H1 (cell line): ENCODE measurements at regions not wholly inside any gene's neighbourhood (a gene's known extent, or its start where the extent isn't known, plus 50 kb on each side); places are given as distances from the start of the nearest gene placed in this dataset.
"Not testable (repeated sequence)": the region's sequence is repeated elsewhere in the genome, so short reads cannot be mapped to it uniquely, and the experiment has no call there.

Source experiments
- CTCF ChIA-PET: fragments of 300-600 bp; sonication (Branson Sonifier 250); formaldehyde crosslinking; loops from one replicate; lab custom pipeline; 2021; ENCODE audit not compliant: partially characterized antibody; lab: Charles Lee
- POLR2A ChIA-PET: fragments of 300-600 bp; sonication (Branson Sonifier 250); formaldehyde crosslinking; loops from one replicate; lab custom pipeline; 2021; ENCODE audit warnings: inconsistent platforms; ENCODE audit not compliant: partially characterized antibody; lab: Charles Lee
- DNase-seq, 2 experiments: peaks; one replicate each; pipeline versions ENCODE4 v3.0.0 to v3.0.0-alpha.2; 2010 to 2022; ENCODE audit warnings: low spot score in 2 of 2, low read depth in 1 of 2, mixed read lengths in 1 of 2
- FAIRE-seq: peaks from 2 replicates; lab custom pipeline; 2011; peaks lifted over from hg19 to GRCh38; lab: Jason Lieb, UNC
- H2AFZ ChIP-seq: 2 replicates; pipeline ENCODE4 v1.8.1; 2012; ENCODE audit warnings: low read length, inconsistent platforms
- H2AK5ac ChIP-seq: 2 replicates; pipeline ENCODE4 v1.6.1; 2013; ENCODE audit warnings: low read depth, low read length
- H2BK120ac ChIP-seq: replicated peaks from 2 replicates; pipeline ENCODE3; 2013; ENCODE audit warnings: low read depth, low read length, inconsistent platforms
- H2BK12ac ChIP-seq: 2 replicates; pipeline ENCODE4 v1.6.1; 2013; ENCODE audit warnings: low read depth, low read length
- H2BK15ac ChIP-seq: 2 replicates; pipeline ENCODE4 v1.6.1; 2013; ENCODE audit warnings: low read length
- H2BK20ac ChIP-seq: 2 replicates; pipeline ENCODE4 v1.6.1; 2013; ENCODE audit warnings: low read length
- H2BK5ac ChIP-seq: 2 replicates; pipeline ENCODE4 v1.6.1; 2013; ENCODE audit warnings: low read depth, low read length
- H3K14ac ChIP-seq: 2 replicates; pipeline ENCODE4 v1.6.1; 2013; ENCODE audit warnings: inconsistent platforms; ENCODE audit not compliant: insufficient read length
- H3K18ac ChIP-seq: 2 replicates; pipeline ENCODE4 v1.6.1; 2013; ENCODE audit warnings: low read length; ENCODE audit errors: extremely low read depth
- H3K23ac ChIP-seq: 2 replicates; pipeline ENCODE4 v1.6.1; 2013; ENCODE audit warnings: inconsistent platforms; ENCODE audit not compliant: insufficient read length
- H3K23me2 ChIP-seq: 2 replicates; pipeline ENCODE4 v1.6.1; 2013; ENCODE audit warnings: low read depth, low read length
- H3K27ac ChIP-seq: 2 replicates; pipeline ENCODE4 v1.6.1; 2011; ENCODE audit warnings: low read depth, low read length, inconsistent platforms
- H3K27me3 ChIP-seq, 4 experiments: replicated peaks in 1 of 4; 1 replicate in 1 of 4; 2 replicates in 3 of 4; pipeline versions ENCODE4 v1.6.1 to v1.8.1; 2011 to 2013; ENCODE audit warnings: low read length in 3 of 4, mild to moderate bottlenecking in 3 of 4, inconsistent platforms in 2 of 4, mixed read lengths in 2 of 4, moderate library complexity in 1 of 4; ENCODE audit not compliant: control insufficient read depth in 3 of 4, insufficient read depth in 3 of 4; ENCODE audit errors: extremely low read depth in 1 of 4
- H3K36me3 ChIP-seq, 4 experiments: 2 replicates each; pipeline versions ENCODE4 v1.6.1 to v1.8.1; 2011 to 2013; ENCODE audit warnings: mild to moderate bottlenecking in 4 of 4, low read length in 3 of 4, moderate library complexity in 2 of 4, control low read depth in 1 of 4, inconsistent platforms in 1 of 4; ENCODE audit not compliant: insufficient read depth in 4 of 4, control insufficient read depth in 2 of 4
- H3K4ac ChIP-seq: replicated peaks from 2 replicates; pipeline ENCODE3; 2013; ENCODE audit warnings: low read length, low read depth, mixed read lengths, inconsistent platforms; ENCODE audit not compliant: insufficient read length
- H3K4me1 ChIP-seq, 4 experiments: replicated peaks in 1 of 4; 1 replicate in 1 of 4; 2 replicates in 3 of 4; pipeline versions ENCODE4 v1.6.1 to v1.8.1; 2011 to 2013; ENCODE audit warnings: low read length in 3 of 4, inconsistent platforms in 2 of 4, mixed read lengths in 1 of 4; ENCODE audit not compliant: insufficient read depth in 4 of 4, control insufficient read depth in 3 of 4
- H3K4me2 ChIP-seq, 2 experiments: 2 replicates each; pipeline versions ENCODE4 v1.6.1 to v1.8.1; 2011 to 2013; ENCODE audit warnings: low read depth in 2 of 2, low read length in 2 of 2, control low read depth in 1 of 2, inconsistent platforms in 1 of 2, mild to moderate bottlenecking in 1 of 2; ENCODE audit not compliant: insufficient read depth in 1 of 2
- H3K4me3 ChIP-seq, 4 experiments: fragments of 200-600, 300-600 bp in 1 of 4; sonication (generic), shearing (Covaris generic), sonication (Bioruptor Twin) in 1 of 4; 2 replicates each; pipeline versions ENCODE4 v1.5.1 to v1.8.1; 2011 to 2016; ENCODE audit warnings: low read length in 4 of 4, low read depth in 3 of 4, control low read depth in 2 of 4, inconsistent platforms in 2 of 4, mild to moderate bottlenecking in 2 of 4, mixed read lengths in 1 of 4, moderate library complexity in 1 of 4; ENCODE audit not compliant: insufficient read depth in 2 of 4; ENCODE audit errors: extremely low read depth in 1 of 4
- H3K56ac ChIP-seq: replicated peaks from 2 replicates; pipeline ENCODE3; 2013; ENCODE audit warnings: low read depth, mild to moderate bottlenecking, mixed read lengths, low read length, inconsistent platforms; ENCODE audit not compliant: insufficient read length
- H3K79me1 ChIP-seq: 2 replicates; pipeline ENCODE4 v1.6.1; 2013; ENCODE audit warnings: low read depth, low read length, control low read depth
- H3K79me2 ChIP-seq, 2 experiments: 2 replicates each; pipeline versions ENCODE4 v1.6.1 to v1.8.1; 2012 to 2013; ENCODE audit warnings: low read length in 2 of 2, mild to moderate bottlenecking in 2 of 2, inconsistent platforms in 1 of 2; ENCODE audit not compliant: insufficient read depth in 2 of 2, control insufficient read depth in 1 of 2
- H3K9ac ChIP-seq, 4 experiments: replicated peaks in 1 of 4; 1 replicate in 1 of 4; 2 replicates in 3 of 4; pipeline versions ENCODE4 v1.6.1 to v1.8.1; 2011 to 2013; ENCODE audit warnings: low read depth in 3 of 4, low read length in 3 of 4, control low read depth in 2 of 4, mild to moderate bottlenecking in 2 of 4, moderate library complexity in 2 of 4, inconsistent platforms in 1 of 4; ENCODE audit errors: extremely low read depth in 1 of 4
- H3K9me3 ChIP-seq, 2 experiments: 2 replicates each; pipeline versions ENCODE4 v1.6.1 to v1.8.1; 2012 to 2013; ENCODE audit warnings: mild to moderate bottlenecking in 2 of 2, moderate library complexity in 2 of 2, control low read depth in 1 of 2, inconsistent platforms in 1 of 2, low read depth in 1 of 2, low read length in 1 of 2, mixed read lengths in 1 of 2; ENCODE audit not compliant: insufficient read depth in 2 of 2
- H4K20me1 ChIP-seq, 2 experiments: replicated peaks in 1 of 2; 2 replicates each; pipeline versions ENCODE3 to v1.8.1; 2011 to 2013; ENCODE audit warnings: inconsistent platforms in 2 of 2, low read length in 2 of 2, mild to moderate bottlenecking in 1 of 2; ENCODE audit not compliant: insufficient read depth in 2 of 2, control insufficient read depth in 1 of 2
- H4K5ac ChIP-seq: 2 replicates; pipeline ENCODE4 v1.6.1; 2013; ENCODE audit warnings: low read length, low read depth, mixed read lengths, inconsistent platforms; ENCODE audit not compliant: insufficient read length
- H4K8ac ChIP-seq: 2 replicates; pipeline ENCODE4 v1.8.0; 2013; ENCODE audit warnings: mild to moderate bottlenecking, moderate library complexity, low read length, inconsistent platforms; ENCODE audit not compliant: insufficient read depth; ENCODE audit errors: extremely low read depth
- H4K91ac ChIP-seq: replicated peaks from 2 replicates; pipeline ENCODE3; 2013; ENCODE audit warnings: low read length, mixed read lengths, inconsistent platforms; ENCODE audit not compliant: insufficient read length
- WGBS, 2 experiments: shearing (Covaris generic) in 1 of 2; methylation state at CpG; one replicate each; pipeline versions ENCODE4 v1.1.6 to v1.1.7; 2013 to 2015; ENCODE audit warnings: low lambda C conversion rate in 2 of 2, mixed read lengths in 2 of 2, inconsistent platforms in 1 of 2, low coverage in 1 of 2, missing lambda C conversion rate in 1 of 2; ENCODE audit not compliant: insufficient replicate concordance in 2 of 2, insufficient coverage in 1 of 2, insufficient read length in 1 of 2; ENCODE audit errors: extremely low coverage in 1 of 2, missing lambda C conversion rate in 1 of 2; 5-methylcytosine and 5-hydroxymethylcytosine counted together

DNA sequence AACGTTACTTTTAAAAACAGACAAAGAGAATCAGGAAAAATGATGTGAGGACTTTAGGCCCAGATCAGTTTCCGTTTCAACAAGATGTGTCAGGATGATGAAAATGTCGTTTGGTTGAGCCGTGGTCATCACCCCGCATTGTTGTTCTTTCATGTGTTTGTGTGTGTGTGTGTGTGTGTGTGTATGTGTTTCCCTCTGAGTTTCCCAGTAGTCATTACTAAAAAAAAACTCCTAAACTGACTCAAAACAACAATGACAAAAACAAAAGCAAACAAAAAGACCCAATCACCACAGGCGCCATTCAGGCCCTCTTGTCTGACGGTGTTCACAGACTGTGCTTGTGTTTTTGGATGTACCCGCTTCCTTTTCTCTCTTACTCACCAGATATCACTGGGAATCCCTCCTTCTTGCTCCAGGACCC is 210.6 kb upstream of the PLGLB2 start:
- H2BK20ac ChIP-seq, H2BK12ac ChIP-seq, H3K79me1 ChIP-seq, H2BK15ac ChIP-seq, H3K79me2 ChIP-seq, H3K23ac ChIP-seq, FAIRE-seq, H3K9ac ChIP-seq, POLR2A ChIA-PET, H4K20me1 ChIP-seq, CTCF ChIA-PET, H2BK5ac ChIP-seq, H3K56ac ChIP-seq, H2BK120ac ChIP-seq, H3K4ac ChIP-seq, H2AK5ac ChIP-seq, H3K23me2 ChIP-seq, H4K91ac ChIP-seq, H3K4me3 ChIP-seq, H3K14ac ChIP-seq, H3K9me3 ChIP-seq, H2AFZ ChIP-seq, H3K27ac ChIP-seq, H4K5ac ChIP-seq, DNase-seq, H3K27me3 ChIP-seq, H4K8ac ChIP-seq, H3K4me1 ChIP-seq, H3K4me2 ChIP-seq, H3K36me3 ChIP-seq, H3K18ac ChIP-seq: not testable (repeated sequence)
- WGBS, 2 experiments: 96% methylated on average over 7 of the region's 8 CpGs; no CpG with 5 or more reads in 1 of the 2 experiments

- H3K56ac ChIP-seq, H3K23me2 ChIP-seq, H3K79me1 ChIP-seq, DNase-seq, H2BK20ac ChIP-seq, H3K27me3 ChIP-seq, H4K91ac ChIP-seq, H4K8ac ChIP-seq, H3K9ac ChIP-seq, POLR2A ChIA-PET, H4K20me1 ChIP-seq, H4K5ac ChIP-seq, H2BK120ac ChIP-seq, H3K9me3 ChIP-seq, H2AK5ac ChIP-seq, H3K79me2 ChIP-seq, H3K4me2 ChIP-seq, H3K18ac ChIP-seq, H2BK15ac ChIP-seq, H2AFZ ChIP-seq, H3K36me3 ChIP-seq, H2BK5ac ChIP-seq, H3K4me3 ChIP-seq, H2BK12ac ChIP-seq, H3K4ac ChIP-seq, H3K14ac ChIP-seq, H3K23ac ChIP-seq, H3K27ac ChIP-seq, H3K4me1 ChIP-seq, FAIRE-seq, CTCF ChIA-PET: not testable (repeated sequence)
- 89% methylated on average over 3 of the region's 12 CpGs; no CpG with 5 or more reads in 1 of the 2 experiments for WGBS, 2 experiments
Measured at GRCh38 chr2:87538268-87538667, 209.6 kb upstream of the PLGLB2 start.
